Neural progenitor cell (in vitro differentiated cells): ENCODE measurements at regions not wholly inside any gene's neighbourhood (a gene's known extent, or its start where the extent isn't known, plus 50 kb on each side); places are given as distances from the start of the nearest gene placed in this dataset.

ENCODE experiments used
- CTCF ChIP-seq: fragments of 200-600 bp; sonication (generic); IDR thresholded peaks from 2 replicates; pipeline ENCODE4 v1.5.1; 2017; ENCODE audit warnings: antibody characterized with exemption, mild to moderate bottlenecking
- EZH2 ChIP-seq: fragments of 200-600 bp; sonication (generic); IDR thresholded peaks from 2 replicates; pipeline ENCODE4 v1.6.1; 2017; ENCODE audit warnings: antibody characterized with exemption, mild to moderate bottlenecking, moderate library complexity
- EZH2phosphoT487 ChIP-seq: fragments of 200-600 bp; sonication (generic); IDR thresholded peaks from 2 replicates; pipeline ENCODE4 v1.6.1; 2017; ENCODE audit warnings: antibody characterized with exemption

- no peak for TF ChIP-seq CTCF
- TF ChIP-seq EZH2 = no peak
- TF ChIP-seq EZH2phosphoT487 = no peak
Measured at GRCh38 chr2:209276000-209276399, 147.8 kb upstream of the MAP2 start.
